ENCODE measurements at regions not wholly inside any gene's neighbourhood (a gene's known extent, or its start where the extent isn't known, plus 50 kb on each side); places are given as distances from the start of the nearest gene placed in this dataset.

DNA sequence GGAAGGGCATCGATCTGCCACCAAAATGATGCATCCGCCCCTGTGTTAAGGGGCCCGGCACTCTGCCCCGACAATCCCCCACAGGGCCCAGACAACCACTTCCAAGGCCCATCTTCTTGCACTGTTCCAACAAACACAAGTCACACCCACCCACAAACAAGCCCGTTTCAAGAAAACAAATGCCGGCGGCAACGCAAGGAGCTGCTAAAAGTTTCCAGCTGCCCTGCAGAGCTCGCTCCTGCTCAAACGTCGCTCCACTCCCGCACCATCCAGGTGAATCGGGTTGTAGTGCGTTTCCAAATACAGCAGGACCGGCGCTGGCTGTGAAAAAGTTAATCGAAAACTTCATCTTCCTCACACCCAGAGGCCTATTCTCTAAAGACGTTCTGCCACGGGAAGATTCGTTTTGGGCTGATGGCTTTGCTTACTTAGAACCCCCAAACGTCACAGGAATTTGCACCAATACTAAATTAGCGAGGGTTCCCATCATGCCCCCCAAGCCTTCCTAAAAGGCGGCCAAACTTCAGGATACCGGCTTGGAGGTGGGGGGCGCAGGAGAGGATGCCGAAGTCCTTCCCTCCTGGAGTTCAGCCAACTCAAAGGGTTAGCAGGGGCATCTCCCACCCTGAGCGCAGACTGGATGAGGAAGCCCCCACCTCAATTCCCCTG is 107.4 kb upstream of the DOCK9 start:
- TF ChIP-seq, protein P1, sequence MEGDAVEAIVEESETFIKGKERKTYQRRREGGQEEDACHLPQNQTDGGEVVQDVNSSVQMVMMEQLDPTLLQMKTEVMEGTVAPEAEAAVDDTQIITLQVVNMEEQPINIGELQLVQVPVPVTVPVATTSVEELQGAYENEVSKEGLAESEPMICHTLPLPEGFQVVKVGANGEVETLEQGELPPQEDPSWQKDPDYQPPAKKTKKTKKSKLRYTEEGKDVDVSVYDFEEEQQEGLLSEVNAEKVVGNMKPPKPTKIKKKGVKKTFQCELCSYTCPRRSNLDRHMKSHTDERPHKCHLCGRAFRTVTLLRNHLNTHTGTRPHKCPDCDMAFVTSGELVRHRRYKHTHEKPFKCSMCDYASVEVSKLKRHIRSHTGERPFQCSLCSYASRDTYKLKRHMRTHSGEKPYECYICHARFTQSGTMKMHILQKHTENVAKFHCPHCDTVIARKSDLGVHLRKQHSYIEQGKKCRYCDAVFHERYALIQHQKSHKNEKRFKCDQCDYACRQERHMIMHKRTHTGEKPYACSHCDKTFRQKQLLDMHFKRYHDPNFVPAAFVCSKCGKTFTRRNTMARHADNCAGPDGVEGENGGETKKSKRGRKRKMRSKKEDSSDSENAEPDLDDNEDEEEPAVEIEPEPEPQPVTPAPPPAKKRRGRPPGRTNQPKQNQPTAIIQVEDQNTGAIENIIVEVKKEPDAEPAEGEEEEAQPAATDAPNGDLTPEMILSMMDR (IDR thresholded peaks at IDR 0.05; ENCODE audit: low read length) = no peak
- no peak for TF ChIP-seq EZH2 (IDR thresholded peaks at IDR 0.05; ENCODE audit: borderline replicate concordance, low read length)
